H1 (cell line): ENCODE measurements at regions not wholly inside any gene's neighbourhood (a gene's known extent, or its start where the extent isn't known, plus 50 kb on each side); places are given as distances from the start of the nearest gene placed in this dataset.

Experiments used
- CTCF ChIA-PET: fragments of 300-600 bp; sonication (Branson Sonifier 250); formaldehyde crosslinking; loops from one replicate; lab custom pipeline; 2021; ENCODE audit not compliant: partially characterized antibody; lab: Charles Lee
- POLR2A ChIA-PET: fragments of 300-600 bp; sonication (Branson Sonifier 250); formaldehyde crosslinking; loops from one replicate; lab custom pipeline; 2021; ENCODE audit warnings: inconsistent platforms; ENCODE audit not compliant: partially characterized antibody; lab: Charles Lee
- DNase-seq, 2 experiments: peaks; one replicate each; pipeline versions ENCODE4 v3.0.0 to v3.0.0-alpha.2; 2010 to 2022; ENCODE audit warnings: low spot score in 2 of 2, low read depth in 1 of 2, mixed read lengths in 1 of 2
- FAIRE-seq: peaks from 2 replicates; lab custom pipeline; 2011; peaks lifted over from hg19 to GRCh38; lab: Jason Lieb, UNC
- H2AFZ ChIP-seq: 2 replicates; pipeline ENCODE4 v1.8.1; 2012; ENCODE audit warnings: low read length, inconsistent platforms
- H2AK5ac ChIP-seq: 2 replicates; pipeline ENCODE4 v1.6.1; 2013; ENCODE audit warnings: low read depth, low read length
- H2BK120ac ChIP-seq: replicated peaks from 2 replicates; pipeline ENCODE3; 2013; ENCODE audit warnings: low read depth, low read length, inconsistent platforms
- H2BK12ac ChIP-seq: 2 replicates; pipeline ENCODE4 v1.6.1; 2013; ENCODE audit warnings: low read depth, low read length
- H2BK15ac ChIP-seq: 2 replicates; pipeline ENCODE4 v1.6.1; 2013; ENCODE audit warnings: low read length
- H2BK20ac ChIP-seq: 2 replicates; pipeline ENCODE4 v1.6.1; 2013; ENCODE audit warnings: low read length
- H2BK5ac ChIP-seq: 2 replicates; pipeline ENCODE4 v1.6.1; 2013; ENCODE audit warnings: low read depth, low read length
- H3K14ac ChIP-seq: 2 replicates; pipeline ENCODE4 v1.6.1; 2013; ENCODE audit warnings: inconsistent platforms; ENCODE audit not compliant: insufficient read length
- H3K18ac ChIP-seq: 2 replicates; pipeline ENCODE4 v1.6.1; 2013; ENCODE audit warnings: low read length; ENCODE audit errors: extremely low read depth
- H3K23ac ChIP-seq: 2 replicates; pipeline ENCODE4 v1.6.1; 2013; ENCODE audit warnings: inconsistent platforms; ENCODE audit not compliant: insufficient read length
- H3K23me2 ChIP-seq: 2 replicates; pipeline ENCODE4 v1.6.1; 2013; ENCODE audit warnings: low read depth, low read length
- H3K27ac ChIP-seq: 2 replicates; pipeline ENCODE4 v1.6.1; 2011; ENCODE audit warnings: low read depth, low read length, inconsistent platforms
- H3K27me3 ChIP-seq, 4 experiments: replicated peaks in 1 of 4; 1 replicate in 1 of 4; 2 replicates in 3 of 4; pipeline versions ENCODE4 v1.6.1 to v1.8.1; 2011 to 2013; ENCODE audit warnings: low read length in 3 of 4, mild to moderate bottlenecking in 3 of 4, inconsistent platforms in 2 of 4, mixed read lengths in 2 of 4, moderate library complexity in 1 of 4; ENCODE audit not compliant: control insufficient read depth in 3 of 4, insufficient read depth in 3 of 4; ENCODE audit errors: extremely low read depth in 1 of 4
- H3K36me3 ChIP-seq, 4 experiments: 2 replicates each; pipeline versions ENCODE4 v1.6.1 to v1.8.1; 2011 to 2013; ENCODE audit warnings: mild to moderate bottlenecking in 4 of 4, low read length in 3 of 4, moderate library complexity in 2 of 4, control low read depth in 1 of 4, inconsistent platforms in 1 of 4; ENCODE audit not compliant: insufficient read depth in 4 of 4, control insufficient read depth in 2 of 4
- H3K4ac ChIP-seq: replicated peaks from 2 replicates; pipeline ENCODE3; 2013; ENCODE audit warnings: low read length, low read depth, mixed read lengths, inconsistent platforms; ENCODE audit not compliant: insufficient read length
- H3K4me1 ChIP-seq, 4 experiments: replicated peaks in 1 of 4; 1 replicate in 1 of 4; 2 replicates in 3 of 4; pipeline versions ENCODE4 v1.6.1 to v1.8.1; 2011 to 2013; ENCODE audit warnings: low read length in 3 of 4, inconsistent platforms in 2 of 4, mixed read lengths in 1 of 4; ENCODE audit not compliant: insufficient read depth in 4 of 4, control insufficient read depth in 3 of 4
- H3K4me2 ChIP-seq, 2 experiments: 2 replicates each; pipeline versions ENCODE4 v1.6.1 to v1.8.1; 2011 to 2013; ENCODE audit warnings: low read depth in 2 of 2, low read length in 2 of 2, control low read depth in 1 of 2, inconsistent platforms in 1 of 2, mild to moderate bottlenecking in 1 of 2; ENCODE audit not compliant: insufficient read depth in 1 of 2
- H3K4me3 ChIP-seq, 4 experiments: fragments of 200-600, 300-600 bp in 1 of 4; sonication (generic), shearing (Covaris generic), sonication (Bioruptor Twin) in 1 of 4; 2 replicates each; pipeline versions ENCODE4 v1.5.1 to v1.8.1; 2011 to 2016; ENCODE audit warnings: low read length in 4 of 4, low read depth in 3 of 4, control low read depth in 2 of 4, inconsistent platforms in 2 of 4, mild to moderate bottlenecking in 2 of 4, mixed read lengths in 1 of 4, moderate library complexity in 1 of 4; ENCODE audit not compliant: insufficient read depth in 2 of 4; ENCODE audit errors: extremely low read depth in 1 of 4
- H3K56ac ChIP-seq: replicated peaks from 2 replicates; pipeline ENCODE3; 2013; ENCODE audit warnings: low read depth, mild to moderate bottlenecking, mixed read lengths, low read length, inconsistent platforms; ENCODE audit not compliant: insufficient read length
- H3K79me1 ChIP-seq: 2 replicates; pipeline ENCODE4 v1.6.1; 2013; ENCODE audit warnings: low read depth, low read length, control low read depth
- H3K79me2 ChIP-seq, 2 experiments: 2 replicates each; pipeline versions ENCODE4 v1.6.1 to v1.8.1; 2012 to 2013; ENCODE audit warnings: low read length in 2 of 2, mild to moderate bottlenecking in 2 of 2, inconsistent platforms in 1 of 2; ENCODE audit not compliant: insufficient read depth in 2 of 2, control insufficient read depth in 1 of 2
- H3K9ac ChIP-seq, 4 experiments: replicated peaks in 1 of 4; 1 replicate in 1 of 4; 2 replicates in 3 of 4; pipeline versions ENCODE4 v1.6.1 to v1.8.1; 2011 to 2013; ENCODE audit warnings: low read depth in 3 of 4, low read length in 3 of 4, control low read depth in 2 of 4, mild to moderate bottlenecking in 2 of 4, moderate library complexity in 2 of 4, inconsistent platforms in 1 of 4; ENCODE audit errors: extremely low read depth in 1 of 4
- H3K9me3 ChIP-seq, 2 experiments: 2 replicates each; pipeline versions ENCODE4 v1.6.1 to v1.8.1; 2012 to 2013; ENCODE audit warnings: mild to moderate bottlenecking in 2 of 2, moderate library complexity in 2 of 2, control low read depth in 1 of 2, inconsistent platforms in 1 of 2, low read depth in 1 of 2, low read length in 1 of 2, mixed read lengths in 1 of 2; ENCODE audit not compliant: insufficient read depth in 2 of 2
- H4K20me1 ChIP-seq, 2 experiments: replicated peaks in 1 of 2; 2 replicates each; pipeline versions ENCODE3 to v1.8.1; 2011 to 2013; ENCODE audit warnings: inconsistent platforms in 2 of 2, low read length in 2 of 2, mild to moderate bottlenecking in 1 of 2; ENCODE audit not compliant: insufficient read depth in 2 of 2, control insufficient read depth in 1 of 2
- H4K5ac ChIP-seq: 2 replicates; pipeline ENCODE4 v1.6.1; 2013; ENCODE audit warnings: low read length, low read depth, mixed read lengths, inconsistent platforms; ENCODE audit not compliant: insufficient read length
- H4K8ac ChIP-seq: 2 replicates; pipeline ENCODE4 v1.8.0; 2013; ENCODE audit warnings: mild to moderate bottlenecking, moderate library complexity, low read length, inconsistent platforms; ENCODE audit not compliant: insufficient read depth; ENCODE audit errors: extremely low read depth
- H4K91ac ChIP-seq: replicated peaks from 2 replicates; pipeline ENCODE3; 2013; ENCODE audit warnings: low read length, mixed read lengths, inconsistent platforms; ENCODE audit not compliant: insufficient read length
- BACH1 ChIP-seq: IDR thresholded peaks from 2 replicates; pipeline ENCODE4 v1.6.1; 2012; ENCODE audit warnings: low read length, improper control_type of control experiment
- BCL11A ChIP-seq, 2 experiments: IDR thresholded peaks; one replicate each; pipeline ENCODE4 v1.6.1; 2011; ENCODE audit warnings: low read depth in 2 of 2, low read length in 2 of 2, mild to moderate bottlenecking in 2 of 2
- BRCA1 ChIP-seq: IDR thresholded peaks from 2 replicates; pipeline ENCODE4 v1.6.1; 2012; ENCODE audit warnings: low read depth, low read length, improper control_type of control experiment
- CHD1 ChIP-seq: IDR thresholded peaks from 2 replicates; pipeline ENCODE4 v1.6.1; 2012; ENCODE audit warnings: low read depth, low read length, improper control_type of control experiment
- CTBP2 ChIP-seq: IDR thresholded peaks from 2 replicates; pipeline ENCODE4 v1.7.0; 2011; ENCODE audit warnings: borderline replicate concordance, mild to moderate bottlenecking, moderate library complexity, mixed read lengths, low read length; ENCODE audit not compliant: insufficient read depth, insufficient read length
- EGR1 ChIP-seq: IDR thresholded peaks from 2 replicates; pipeline ENCODE4 v1.6.1; 2011; ENCODE audit warnings: low read depth, low read length, borderline replicate concordance
- FOSL1 ChIP-seq: IDR thresholded peaks from 2 replicates; pipeline ENCODE4 v1.6.1; 2011; ENCODE audit warnings: mild to moderate bottlenecking, low read depth, low read length, moderate library complexity; ENCODE audit not compliant: insufficient read depth
- POLR2A ChIP-seq, 2 experiments: IDR thresholded peaks; 1 replicate in 1 of 2; 2 replicates in 1 of 2; pipeline ENCODE4 v1.6.1; 2011; ENCODE audit warnings: low read depth in 2 of 2, low read length in 2 of 2, mild to moderate bottlenecking in 2 of 2; ENCODE audit errors: control extremely low read depth in 1 of 2
- POLR2AphosphoS5 ChIP-seq: IDR thresholded peaks from 2 replicates; pipeline ENCODE4 v1.6.1; 2011; ENCODE audit warnings: low read depth, low read length
- RBBP5 ChIP-seq: IDR thresholded peaks from 2 replicates; pipeline ENCODE4 v1.7.1; 2012; ENCODE audit warnings: low read depth, mild to moderate bottlenecking, inconsistent platforms, low read length, moderate library complexity, borderline replicate concordance
- RNF2 ChIP-seq: fragments of 200-900, 300-1000 bp; sonication (generic); IDR thresholded peaks from 2 replicates; pipeline ENCODE4 v1.7.1; 2016; ENCODE audit warnings: borderline replicate concordance, low read depth, mild to moderate bottlenecking, antibody characterized with exemption, low read length; ENCODE audit not compliant: poor library complexity, severe bottlenecking; ENCODE audit errors: missing control alignments
- TAF1 ChIP-seq: IDR thresholded peaks from 2 replicates; pipeline ENCODE4 v1.6.1; 2011; ENCODE audit warnings: mild to moderate bottlenecking, low read depth, low read length
- WGBS, 2 experiments: shearing (Covaris generic) in 1 of 2; methylation state at CpG; one replicate each; pipeline versions ENCODE4 v1.1.6 to v1.1.7; 2013 to 2015; ENCODE audit warnings: low lambda C conversion rate in 2 of 2, mixed read lengths in 2 of 2, inconsistent platforms in 1 of 2, low coverage in 1 of 2, missing lambda C conversion rate in 1 of 2; ENCODE audit not compliant: insufficient replicate concordance in 2 of 2, insufficient coverage in 1 of 2, insufficient read length in 1 of 2; ENCODE audit errors: extremely low coverage in 1 of 2, missing lambda C conversion rate in 1 of 2; 5-methylcytosine and 5-hydroxymethylcytosine counted together
- TF ChIP-seq, protein P1 (sequence below), 3 experiments: IDR thresholded peaks; 1 replicate in 2 of 3; 2 replicates in 1 of 3; pipeline versions ENCODE4 v1.5.1 to v1.6.1; 2011; ENCODE audit warnings: low read length in 3 of 3, mild to moderate bottlenecking in 3 of 3, inconsistent platforms in 2 of 3, low read depth in 1 of 3, moderate library complexity in 1 of 3; ENCODE audit not compliant: insufficient read depth in 1 of 3; ENCODE audit errors: control extremely low read depth in 1 of 3

DNA sequence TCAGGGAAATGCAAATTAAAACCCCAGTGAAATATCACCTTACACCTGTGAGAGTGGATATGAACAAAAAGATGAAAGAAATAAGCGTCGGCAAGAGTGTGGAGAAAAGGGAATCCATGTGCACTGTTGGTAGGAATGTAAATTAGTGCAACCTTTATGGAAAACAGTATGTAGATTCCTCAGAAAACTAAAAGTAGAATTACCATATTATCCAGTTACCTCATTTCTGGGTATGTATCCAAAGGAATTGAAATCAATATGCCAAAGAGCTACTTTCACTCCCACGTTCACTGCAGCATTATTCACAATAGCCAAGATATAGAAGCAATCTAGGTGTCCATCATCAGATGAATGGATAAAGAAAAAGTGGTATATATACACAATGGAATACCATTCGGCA lies 246.0 kb upstream of the ARHGAP20 start:
- Histone ChIP-seq H2AFZ (no peak overlapping the region), H3K56ac (no peak overlapping the region), H3K4ac (no peak overlapping the region), H3K4me3 (no peak overlapping the region), H4K5ac (no peak overlapping the region), H2BK120ac (no peak overlapping the region), H2BK15ac (no peak overlapping the region), H3K23me2 (no peaks in the 10 kb centered on the region), H3K23ac (no peak overlapping the region), H2AK5ac (no peak overlapping the region), H3K14ac (no peak overlapping the region), H3K9ac (no peak overlapping the region), H3K9me3 (no peaks in the 10 kb centered on the region), H2BK5ac (no peak overlapping the region), H3K18ac (no peak overlapping the region), H3K79me1 (no peaks in the 10 kb centered on the region), H4K20me1 (no peaks in the 10 kb centered on the region), H3K4me2 (no peak overlapping the region), H3K36me3 (no peaks in the 10 kb centered on the region), H3K4me1 (no peaks in the 10 kb centered on the region), H4K8ac (no peak overlapping the region), H3K27me3 (no peaks in the 10 kb centered on the region), H4K91ac (no peak overlapping the region), H3K27ac (no peak overlapping the region), H2BK20ac (no peak overlapping the region), H2BK12ac (no peak overlapping the region), H3K79me2 (no peaks in the 10 kb centered on the region)
- ChIA-PET POLR2A (no interaction called here), CTCF (no interaction called here)
- no peak for DNase-seq
- FAIRE-seq: no peak
- 90% methylated on average over 4 of the region's 4 CpGs; no CpG with 5 or more reads in 1 of the 2 experiments for WGBS, 2 experiments
- no peak for TF ChIP-seq TAF1
- TF ChIP-seq RBBP5: no peak
- no peak for TF ChIP-seq POLR2A (IDR thresholded peaks at IDR 0.05; ENCODE audit: control extremely low read depth in 1 of 2, low read depth in 2 of 2, low read length in 2 of 2)
- TF ChIP-seq RNF2: no peak
- TF ChIP-seq CHD1: no peak
- TF ChIP-seq, protein P1, sequence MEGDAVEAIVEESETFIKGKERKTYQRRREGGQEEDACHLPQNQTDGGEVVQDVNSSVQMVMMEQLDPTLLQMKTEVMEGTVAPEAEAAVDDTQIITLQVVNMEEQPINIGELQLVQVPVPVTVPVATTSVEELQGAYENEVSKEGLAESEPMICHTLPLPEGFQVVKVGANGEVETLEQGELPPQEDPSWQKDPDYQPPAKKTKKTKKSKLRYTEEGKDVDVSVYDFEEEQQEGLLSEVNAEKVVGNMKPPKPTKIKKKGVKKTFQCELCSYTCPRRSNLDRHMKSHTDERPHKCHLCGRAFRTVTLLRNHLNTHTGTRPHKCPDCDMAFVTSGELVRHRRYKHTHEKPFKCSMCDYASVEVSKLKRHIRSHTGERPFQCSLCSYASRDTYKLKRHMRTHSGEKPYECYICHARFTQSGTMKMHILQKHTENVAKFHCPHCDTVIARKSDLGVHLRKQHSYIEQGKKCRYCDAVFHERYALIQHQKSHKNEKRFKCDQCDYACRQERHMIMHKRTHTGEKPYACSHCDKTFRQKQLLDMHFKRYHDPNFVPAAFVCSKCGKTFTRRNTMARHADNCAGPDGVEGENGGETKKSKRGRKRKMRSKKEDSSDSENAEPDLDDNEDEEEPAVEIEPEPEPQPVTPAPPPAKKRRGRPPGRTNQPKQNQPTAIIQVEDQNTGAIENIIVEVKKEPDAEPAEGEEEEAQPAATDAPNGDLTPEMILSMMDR (IDR thresholded peaks at IDR 0.05; ENCODE audit: control extremely low read depth in 1 of 3, insufficient read depth in 1 of 3, low read depth in 1 of 3, low read length in 3 of 3): no peak
- no peak for TF ChIP-seq FOSL1
- no peak for TF ChIP-seq BCL11A (IDR thresholded peaks at IDR 0.05; ENCODE audit: low read depth in 2 of 2, low read length in 2 of 2)
- no peak for TF ChIP-seq BACH1
- no peak for TF ChIP-seq EGR1
- no peak for TF ChIP-seq CTBP2
- no peak for TF ChIP-seq POLR2AphosphoS5
- no peak for TF ChIP-seq BRCA1
